ENCODE measurements at regions not wholly inside any gene's neighbourhood (a gene's known extent, or its start where the extent isn't known, plus 50 kb on each side); places are given as distances from the start of the nearest gene placed in this dataset.

DNA sequence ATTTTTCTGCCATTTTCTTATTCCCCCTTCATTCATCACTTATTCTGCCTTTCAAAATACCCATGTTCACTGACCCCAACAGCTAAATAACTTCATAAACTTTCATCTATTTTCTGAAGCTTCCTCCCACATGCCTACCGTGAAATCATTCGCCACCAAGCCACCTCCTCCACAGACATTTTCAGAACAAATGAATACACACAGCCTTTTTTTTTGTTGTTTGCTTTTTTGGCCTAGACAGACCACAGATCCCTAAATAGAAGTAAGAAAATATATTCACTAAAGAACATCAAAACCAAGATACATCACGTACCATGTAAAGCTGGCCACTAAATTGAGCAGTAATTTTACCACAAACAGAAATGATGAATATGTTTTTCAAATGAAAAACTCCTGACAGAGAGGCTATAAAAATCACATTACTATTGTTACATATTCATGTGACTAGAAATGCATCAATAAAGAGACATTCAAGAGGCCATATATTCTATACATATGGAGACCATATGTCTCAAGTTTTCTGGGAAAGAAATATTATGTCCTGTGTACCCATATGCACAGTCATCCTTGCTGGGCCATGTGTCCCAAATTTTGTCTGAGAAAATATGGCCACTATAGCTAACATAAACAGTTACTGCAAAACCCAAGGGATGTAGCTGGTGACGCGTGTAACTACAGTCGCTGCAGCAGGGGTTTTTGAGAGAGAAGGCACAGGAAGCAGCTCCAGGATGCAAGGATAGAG, 200.3 kb downstream of the FBXO15 start:
- H3T11ph ChIP-seq (ENCODE audit: low read length) = no peak overlapping the region
- no peak overlapping the region for H2BK15ac ChIP-seq (ENCODE audit: low read depth, low read length)
- no peak overlapping the region for H2BK20ac ChIP-seq (ENCODE audit: low read depth, low read length, poor library complexity, severe bottlenecking)
- H2BK5ac ChIP-seq (ENCODE audit: insufficient read length, low read length) = no peak overlapping the region
- H4K5ac ChIP-seq (ENCODE audit: insufficient read length, low read depth, low read length) = no peak overlapping the region
- no peaks in the 10 kb centered on the region for H3K9me3 ChIP-seq (ENCODE audit: control insufficient read depth, low read depth, low read length)
- no peak overlapping the region for H3K9ac ChIP-seq (ENCODE audit: extremely low read depth, insufficient read length, low read length)
- no peak overlapping the region for H3K4me2 ChIP-seq (ENCODE audit: insufficient read depth, insufficient read length, low read length)
- H3K4me1 Mint-ChIP-seq = no peaks in the 10 kb centered on the region; a peak in 1 of 4 replicates
- no peak overlapping the region; a peak in 1 of 7 replicates for H3K27ac Mint-ChIP-seq
- no peak overlapping the region for H2AFZ ChIP-seq (ENCODE audit: low read length)
- no peaks in the 10 kb centered on the region for H3K23me2 ChIP-seq (ENCODE audit: insufficient read length, low read depth, low read length, poor library complexity, severe bottlenecking)
- no peaks in the 10 kb centered on the region for H3K4me1 ChIP-seq (ENCODE audit: insufficient read depth, low read length)
- H3K27me3 Mint-ChIP-seq (ENCODE audit: low read depth) = no peaks in the 10 kb centered on the region
- peaks cover 5 to 8% of the 10 kb centered on the region in 2 experiments; a peak in 2 of 5 replicates for H3K9me3 Mint-ChIP-seq
- WGBS (ENCODE audit: extremely low coverage, insufficient read length, low lambda C conversion rate) = no CpG with 5 or more reads among the region's 6 CpGs
- no peak overlapping the region for H2BK120ac ChIP-seq (ENCODE audit: low read depth, low read length, poor library complexity, severe bottlenecking)
- no peak overlapping the region for H3K27ac ChIP-seq (ENCODE audit: insufficient read length, low read depth, low read length)
- H3K23ac ChIP-seq (ENCODE audit: insufficient read length, low read depth, low read length) = no peak overlapping the region
- no peak overlapping the region for H4K8ac ChIP-seq (replicated peaks; ENCODE audit: insufficient read length, low read depth, low read length)
- no peak overlapping the region for H3K18ac ChIP-seq (ENCODE audit: insufficient read length, low read depth, low read length)
- no peak overlapping the region for H3K14ac ChIP-seq (ENCODE audit: insufficient read depth, low read length)
- H3K79me2 ChIP-seq (ENCODE audit: insufficient read depth, low read length) = no peaks in the 10 kb centered on the region
- no peak overlapping the region for H2BK12ac ChIP-seq (ENCODE audit: insufficient read length, low read depth, low read length)
- H4K91ac ChIP-seq (ENCODE audit: insufficient read length, low read depth, low read length) = no peak overlapping the region
- no peak for DNase-seq
- TF ChIP-seq, protein P1, sequence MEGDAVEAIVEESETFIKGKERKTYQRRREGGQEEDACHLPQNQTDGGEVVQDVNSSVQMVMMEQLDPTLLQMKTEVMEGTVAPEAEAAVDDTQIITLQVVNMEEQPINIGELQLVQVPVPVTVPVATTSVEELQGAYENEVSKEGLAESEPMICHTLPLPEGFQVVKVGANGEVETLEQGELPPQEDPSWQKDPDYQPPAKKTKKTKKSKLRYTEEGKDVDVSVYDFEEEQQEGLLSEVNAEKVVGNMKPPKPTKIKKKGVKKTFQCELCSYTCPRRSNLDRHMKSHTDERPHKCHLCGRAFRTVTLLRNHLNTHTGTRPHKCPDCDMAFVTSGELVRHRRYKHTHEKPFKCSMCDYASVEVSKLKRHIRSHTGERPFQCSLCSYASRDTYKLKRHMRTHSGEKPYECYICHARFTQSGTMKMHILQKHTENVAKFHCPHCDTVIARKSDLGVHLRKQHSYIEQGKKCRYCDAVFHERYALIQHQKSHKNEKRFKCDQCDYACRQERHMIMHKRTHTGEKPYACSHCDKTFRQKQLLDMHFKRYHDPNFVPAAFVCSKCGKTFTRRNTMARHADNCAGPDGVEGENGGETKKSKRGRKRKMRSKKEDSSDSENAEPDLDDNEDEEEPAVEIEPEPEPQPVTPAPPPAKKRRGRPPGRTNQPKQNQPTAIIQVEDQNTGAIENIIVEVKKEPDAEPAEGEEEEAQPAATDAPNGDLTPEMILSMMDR (conservative IDR thresholded peaks at IDR 0.05) = no peak
- no peak overlapping the region for H3K4ac ChIP-seq (ENCODE audit: low read depth, low read length)
- no peaks in the 10 kb centered on the region for H3K79me1 ChIP-seq (ENCODE audit: insufficient read depth, low read depth, low read length, poor library complexity, severe bottlenecking)
- no peak overlapping the region for H3K4me3 Mint-ChIP-seq
- peaks cover 0 to 5% (median 3%) of the 10 kb centered on the region in 3 experiments; a peak in 3 of 7 replicates for H3K36me3 Mint-ChIP-seq (ENCODE audit: insufficient read depth in 1 of 3, low read depth in 3 of 3)
- H2AK5ac ChIP-seq (ENCODE audit: insufficient read length, low read length) = no peak overlapping the region
- H4K20me1 ChIP-seq (ENCODE audit: control insufficient read depth, insufficient read depth, insufficient read length) = no peaks in the 10 kb centered on the region
- no peaks in the 10 kb centered on the region for H3K27me3 ChIP-seq (ENCODE audit: insufficient read depth, low read length)
- no peak overlapping the region for H3K56ac ChIP-seq (ENCODE audit: insufficient read length, low read depth, low read length)

Data from H9 (cell line).